ENCODE measurements at regions not wholly inside any gene's neighbourhood (a gene's known extent, or its start where the extent isn't known, plus 50 kb on each side); places are given as distances from the start of the nearest gene placed in this dataset.

DNA sequence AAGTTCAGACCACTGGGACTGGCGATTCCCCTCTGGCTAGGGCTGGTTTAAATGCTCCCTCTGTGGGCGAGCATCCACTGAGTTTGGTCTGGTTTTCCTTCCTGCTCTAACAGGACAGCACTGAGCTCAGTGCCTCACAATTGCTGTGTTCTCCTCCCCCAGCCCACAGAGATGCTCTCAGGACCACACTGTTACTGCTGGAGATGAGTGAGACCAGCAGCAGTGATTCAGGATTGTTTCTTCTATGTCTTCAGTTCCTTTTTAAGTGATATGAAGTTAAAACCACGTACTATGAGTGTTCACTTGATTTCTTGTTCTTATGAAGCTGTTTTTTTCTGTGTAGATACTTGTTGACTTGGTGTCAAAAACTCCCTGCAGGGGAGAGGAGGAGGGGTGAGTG lies 180.4 kb upstream of the COL8A1 start:
- no peak overlapping the region for H3K27ac ChIP-seq (ENCODE audit: extremely low read length, insufficient read depth, low read length)
- 0% methylated on average over 3 of the region's 3 CpGs for WGBS (ENCODE audit: low lambda C conversion rate)
- no peak overlapping the region for H3K4me2 ChIP-seq (ENCODE audit: low read depth, low read length)
- CTCF ChIA-PET (ENCODE audit: low intra/inter-chr PET ratio, low total read pairs) = no interaction called here
- no TSS peak for BruUV-seq (replicated peaks)
- no peak overlapping the region for H2AFZ ChIP-seq (ENCODE audit: low read length)
- intact Hi-C loops (cut with micrococcal nuclease; ENCODE audit: unreplicated experiment) (no loop called here), in situ Hi-C loops (cut with HindIII; ENCODE audit: extremely low pct_ligation_motif_present, low pct_unique_long_range_greater_than_20kb) (no loop called here)
- FAIRE-seq (no peak), ATAC-seq (no peak), DNase-seq (ENCODE audit: low spot score) (no peak)
- no peaks in the 10 kb centered on the region for H3K27me3 ChIP-seq (ENCODE audit: control insufficient read depth in 1 of 2, insufficient read depth in 2 of 2, low read length in 2 of 2)
- no peaks in the 10 kb centered on the region for H3K79me2 ChIP-seq (ENCODE audit: insufficient read depth, low read length)
- H3K36me3 ChIP-seq (replicated peaks in 1 of 2; ENCODE audit: control insufficient read depth in 1 of 2, insufficient read depth in 2 of 2, low read length in 2 of 2) = no peaks in the 10 kb centered on the region
- H3K4me3 ChIP-seq (replicated peaks in 1 of 3; ENCODE audit: insufficient read depth in 1 of 3, low read depth in 2 of 3, low read length in 3 of 3) = no peak overlapping the region
- no peak for TF ChIP-seq FOXK2 (IDR thresholded peaks at IDR 0.05)
- no peak for TF ChIP-seq ZNF598 (CRISPR knock-in tag; IDR thresholded peaks at IDR 0.05; ENCODE audit: borderline replicate concordance)
- TF ChIP-seq, protein P1, sequence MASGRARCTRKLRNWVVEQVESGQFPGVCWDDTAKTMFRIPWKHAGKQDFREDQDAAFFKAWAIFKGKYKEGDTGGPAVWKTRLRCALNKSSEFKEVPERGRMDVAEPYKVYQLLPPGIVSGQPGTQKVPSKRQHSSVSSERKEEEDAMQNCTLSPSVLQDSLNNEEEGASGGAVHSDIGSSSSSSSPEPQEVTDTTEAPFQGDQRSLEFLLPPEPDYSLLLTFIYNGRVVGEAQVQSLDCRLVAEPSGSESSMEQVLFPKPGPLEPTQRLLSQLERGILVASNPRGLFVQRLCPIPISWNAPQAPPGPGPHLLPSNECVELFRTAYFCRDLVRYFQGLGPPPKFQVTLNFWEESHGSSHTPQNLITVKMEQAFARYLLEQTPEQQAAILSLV (CRISPR knock-in tag; IDR thresholded peaks at IDR 0.05; ENCODE audit: borderline replicate concordance) = no peak
- POLR2A ChIA-PET = no interaction called here
- no peaks in the 10 kb centered on the region for H4K20me1 ChIP-seq (ENCODE audit: insufficient read depth, low read length)
- no peak overlapping the region for H3K9ac ChIP-seq (ENCODE audit: insufficient read depth, low read depth, low read length)
- H3K4me1 ChIP-seq (ENCODE audit: insufficient read depth, low read length) = no peaks in the 10 kb centered on the region
- H3K9me3 ChIP-seq (ENCODE audit: low read length) = no peaks in the 10 kb centered on the region

GRCh38 chr3:99442599-99442998 lies 195.8 kb upstream of the COL8A1 start:
- WGBS (ENCODE audit: low lambda C conversion rate) = 0% methylated on average over 2 of the region's 2 CpGs
- intact Hi-C loops (cut with micrococcal nuclease; ENCODE audit: unreplicated experiment) = no loop called here
- Histone ChIP-seq H3K4me3 (replicated peaks in 1 of 3; ENCODE audit: insufficient read depth in 1 of 3, low read depth in 2 of 3, low read length in 3 of 3) (no peak overlapping the region), H3K27ac (ENCODE audit: extremely low read length, insufficient read depth, low read length) (no peak overlapping the region), H3K9me3 (ENCODE audit: low read length) (no peaks in the 10 kb centered on the region), H3K9ac (ENCODE audit: insufficient read depth, low read depth, low read length) (no peak overlapping the region), H3K4me1 (ENCODE audit: insufficient read depth, low read length) (no peaks in the 10 kb centered on the region), H3K4me2 (ENCODE audit: low read depth, low read length) (no peak overlapping the region), H4K20me1 (ENCODE audit: insufficient read depth, low read length) (no peaks in the 10 kb centered on the region), H3K27me3 (ENCODE audit: control insufficient read depth in 1 of 2, insufficient read depth in 2 of 2, low read length in 2 of 2) (no peaks in the 10 kb centered on the region), H3K36me3 (replicated peaks in 1 of 2; ENCODE audit: control insufficient read depth in 1 of 2, insufficient read depth in 2 of 2, low read length in 2 of 2) (no peaks in the 10 kb centered on the region), H3K79me2 (ENCODE audit: insufficient read depth, low read length) (no peaks in the 10 kb centered on the region), H2AFZ (ENCODE audit: low read length) (no peak overlapping the region)
- DNase-seq (ENCODE audit: low spot score) (no peak), ATAC-seq (no peak), FAIRE-seq (no peak)
- CTCF ChIA-PET (ENCODE audit: low intra/inter-chr PET ratio, low total read pairs) = no interaction called here
- in situ Hi-C loops (cut with HindIII; ENCODE audit: extremely low pct_ligation_motif_present, low pct_unique_long_range_greater_than_20kb) = no loop called here
- BruUV-seq (replicated peaks) = no TSS peak
- POLR2A ChIA-PET = no interaction called here
- TF ChIP-seq SALL1 (CRISPR knock-in tag; IDR thresholded peaks at IDR 0.05) = no peak
- no peak for TF ChIP-seq HOXA9 (CRISPR knock-in tag; IDR thresholded peaks at IDR 0.05; ENCODE audit: borderline replicate concordance)
- TF ChIP-seq, protein P2, sequence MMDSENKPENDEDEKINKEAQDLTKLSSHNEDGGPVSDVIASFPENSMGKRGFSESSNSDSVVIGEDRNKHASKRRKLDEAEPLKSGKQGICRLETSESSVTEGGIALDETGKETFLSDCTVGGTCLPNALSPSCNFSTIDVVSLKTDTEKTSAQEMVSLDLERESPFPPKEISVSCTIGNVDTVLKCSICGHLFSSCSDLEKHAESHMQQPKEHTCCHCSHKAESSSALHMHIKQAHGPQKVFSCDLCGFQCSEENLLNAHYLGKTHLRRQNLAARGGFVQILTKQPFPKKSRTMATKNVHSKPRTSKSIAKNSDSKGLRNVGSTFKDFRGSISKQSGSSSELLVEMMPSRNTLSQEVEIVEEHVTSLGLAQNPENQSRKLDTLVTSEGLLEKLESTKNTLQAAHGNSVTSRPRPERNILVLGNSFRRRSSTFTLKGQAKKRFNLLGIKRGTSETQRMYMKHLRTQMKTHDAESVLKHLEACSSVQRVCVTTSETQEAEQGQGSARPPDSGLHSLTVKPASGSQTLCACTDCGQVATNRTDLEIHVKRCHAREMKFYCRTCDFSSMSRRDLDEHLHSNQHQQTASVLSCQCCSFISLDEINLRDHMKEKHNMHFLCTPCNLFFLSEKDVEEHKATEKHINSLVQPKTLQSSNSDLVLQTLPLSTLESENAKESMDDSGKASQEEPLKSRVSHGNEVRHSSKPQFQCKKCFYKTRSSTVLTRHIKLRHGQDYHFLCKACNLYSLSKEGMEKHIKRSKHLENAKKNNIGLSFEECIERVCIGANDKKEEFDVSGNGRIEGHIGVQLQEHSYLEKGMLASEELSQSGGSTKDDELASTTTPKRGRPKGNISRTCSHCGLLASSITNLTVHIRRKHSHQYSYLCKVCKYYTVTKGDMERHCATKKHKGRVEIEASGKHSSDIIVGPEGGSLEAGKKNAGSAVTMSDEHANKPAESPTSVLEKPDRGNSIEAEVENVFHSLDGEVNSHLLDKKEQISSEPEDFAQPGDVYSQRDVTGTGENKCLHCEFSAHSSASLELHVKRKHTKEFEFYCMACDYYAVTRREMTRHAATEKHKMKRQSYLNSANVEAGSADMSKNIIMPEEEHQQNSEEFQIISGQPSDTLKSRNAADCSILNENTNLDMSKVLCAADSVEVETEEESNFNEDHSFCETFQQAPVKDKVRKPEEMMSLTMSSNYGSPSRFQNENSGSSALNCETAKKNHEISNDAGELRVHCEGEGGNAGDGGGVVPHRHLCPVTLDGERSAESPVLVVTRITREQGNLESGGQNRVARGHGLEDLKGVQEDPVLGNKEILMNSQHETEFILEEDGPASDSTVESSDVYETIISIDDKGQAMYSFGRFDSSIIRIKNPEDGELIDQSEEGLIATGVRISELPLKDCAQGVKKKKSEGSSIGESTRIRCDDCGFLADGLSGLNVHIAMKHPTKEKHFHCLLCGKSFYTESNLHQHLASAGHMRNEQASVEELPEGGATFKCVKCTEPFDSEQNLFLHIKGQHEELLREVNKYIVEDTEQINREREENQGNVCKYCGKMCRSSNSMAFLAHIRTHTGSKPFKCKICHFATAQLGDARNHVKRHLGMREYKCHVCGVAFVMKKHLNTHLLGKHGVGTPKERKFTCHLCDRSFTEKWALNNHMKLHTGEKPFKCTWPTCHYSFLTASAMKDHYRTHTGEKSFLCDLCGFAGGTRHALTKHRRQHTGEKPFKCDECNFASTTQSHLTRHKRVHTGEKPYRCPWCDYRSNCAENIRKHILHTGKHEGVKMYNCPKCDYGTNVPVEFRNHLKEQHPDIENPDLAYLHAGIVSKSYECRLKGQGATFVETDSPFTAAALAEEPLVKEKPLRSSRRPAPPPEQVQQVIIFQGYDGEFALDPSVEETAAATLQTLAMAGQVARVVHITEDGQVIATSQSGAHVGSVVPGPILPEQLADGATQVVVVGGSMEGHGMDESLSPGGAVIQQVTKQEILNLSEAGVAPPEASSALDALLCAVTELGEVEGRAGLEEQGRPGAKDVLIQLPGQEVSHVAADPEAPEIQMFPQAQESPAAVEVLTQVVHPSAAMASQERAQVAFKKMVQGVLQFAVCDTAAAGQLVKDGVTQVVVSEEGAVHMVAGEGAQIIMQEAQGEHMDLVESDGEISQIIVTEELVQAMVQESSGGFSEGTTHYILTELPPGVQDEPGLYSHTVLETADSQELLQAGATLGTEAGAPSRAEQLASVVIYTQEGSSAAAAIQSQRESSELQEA (CRISPR knock-in tag; IDR thresholded peaks at IDR 0.05; ENCODE audit: not compliant biosample characterization) = no peak
- TF ChIP-seq ZSCAN5A (CRISPR knock-in tag; IDR thresholded peaks at IDR 0.05; ENCODE audit: borderline replicate concordance) = no peak
- no peak for TF ChIP-seq ATM (IDR thresholded peaks at IDR 0.05; ENCODE audit: borderline replicate concordance)
- TF ChIP-seq MEIS2 (CRISPR knock-in tag; IDR thresholded peaks at IDR 0.05) = no peak

Data from HepG2 (cell line).